ENCODE measurements at regions not wholly inside any gene's neighbourhood (a gene's known extent, or its start where the extent isn't known, plus 50 kb on each side); places are given as distances from the start of the nearest gene placed in this dataset.

DNA sequence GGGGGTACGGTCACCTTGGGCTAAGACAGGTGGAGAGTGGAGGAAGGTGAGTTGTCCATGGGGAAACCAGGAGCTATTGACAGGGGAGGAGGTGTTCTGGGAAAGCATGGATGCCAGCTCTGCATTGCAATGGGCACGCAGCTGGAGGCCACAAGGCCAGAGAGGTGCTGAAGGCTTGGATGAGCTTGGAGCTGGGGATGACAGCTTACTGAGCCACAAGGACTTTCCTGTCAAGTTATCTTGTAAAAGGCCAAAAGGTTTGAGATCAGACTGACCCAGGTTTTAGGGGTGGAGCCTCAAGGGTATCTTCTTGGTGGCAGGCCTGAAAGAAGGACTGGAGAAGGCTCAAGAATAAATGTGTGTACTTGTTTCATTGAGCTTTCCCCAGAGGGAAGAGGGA lies 115.2 kb downstream of the ASB7 start:
- Histone ChIP-seq H3F3A (replicated peaks; ENCODE audit: insufficient read depth) (peaks cover 21% of the 10 kb centered on the region), H3K4me3 (ENCODE audit: low read depth in 2 of 2, low read length in 1 of 2) (no peak overlapping the region), H2AFZ (ENCODE audit: low read depth) (no peak overlapping the region), H3K27ac (ENCODE audit: low read depth in 2 of 2, low read length in 1 of 2) (no peak overlapping the region), H3K4me2 (no peak overlapping the region), H3K9me2 (no peaks in the 10 kb centered on the region), H3K36me3 (replicated peaks in 1 of 2; ENCODE audit: control insufficient read depth in 1 of 2, insufficient read depth in 2 of 2, low read length in 1 of 2) (no peaks in the 10 kb centered on the region), H4K20me1 (ENCODE audit: insufficient read depth) (no peaks in the 10 kb centered on the region), H3K9ac (no peak overlapping the region), H3K27me3 (ENCODE audit: insufficient read depth) (no peaks in the 10 kb centered on the region), H3K4me1 (ENCODE audit: control insufficient read depth in 1 of 2, insufficient read depth in 2 of 2, low read depth in 1 of 2, low read length in 1 of 2) (peaks cover 23 to 29% of the 10 kb centered on the region in 2 experiments; a peak in 3 of 4 replicates), H3K9me3 (no peaks in the 10 kb centered on the region), H3K79me2 (ENCODE audit: insufficient read depth) (no peaks in the 10 kb centered on the region)
- POLR2A ChIA-PET = no interaction called here
- CTCF ChIA-PET = interaction anchor here (0.9 kb wide), 1 partner anchor 155 kb away, joined by 3 read pairs; no protein-coding TSS in a partner anchor
- TF ChIP-seq CHD2 (IDR thresholded peaks at IDR 0.05; ENCODE audit: low read length, partially characterized antibody) (no peak), EP300 (IDR thresholded peaks at IDR 0.05; ENCODE audit: borderline replicate concordance in 1 of 2, low read depth in 1 of 2, low read length in 1 of 2) (no peak), IRF3 (IDR thresholded peaks at IDR 0.05; ENCODE audit: low read depth, low read length) (no peak), GATA2 (CRISPR knock-in tag; IDR thresholded peaks at IDR 0.05) (no peak), FOXM1 (IDR thresholded peaks at IDR 0.05; ENCODE audit: low read depth) (no peak), GABPA (IDR thresholded peaks at IDR 0.05; ENCODE audit: low read depth) (no peak), FOSL2 (IDR thresholded peaks at IDR 0.05; ENCODE audit: borderline replicate concordance, low read depth) (no peak), RXRA (IDR thresholded peaks at IDR 0.05; ENCODE audit: borderline replicate concordance, low read depth) (no peak), RFX5 (IDR thresholded peaks at IDR 0.05; ENCODE audit: low read length) (no peak), NFIC (IDR thresholded peaks at IDR 0.05; ENCODE audit: borderline replicate concordance) (no peak), TEAD4 (IDR thresholded peaks at IDR 0.05; ENCODE audit: borderline replicate concordance, insufficient read depth) (no peak), YY1 (IDR thresholded peaks at IDR 0.05; ENCODE audit: low read depth) (no peak), MEF2A (IDR thresholded peaks at IDR 0.05; ENCODE audit: borderline replicate concordance, low read depth) (no peak), EZH2phosphoT487 (IDR thresholded peaks at IDR 0.05; ENCODE audit: borderline replicate concordance, low read depth) (no peak)
- TF ChIP-seq, protein P1, sequence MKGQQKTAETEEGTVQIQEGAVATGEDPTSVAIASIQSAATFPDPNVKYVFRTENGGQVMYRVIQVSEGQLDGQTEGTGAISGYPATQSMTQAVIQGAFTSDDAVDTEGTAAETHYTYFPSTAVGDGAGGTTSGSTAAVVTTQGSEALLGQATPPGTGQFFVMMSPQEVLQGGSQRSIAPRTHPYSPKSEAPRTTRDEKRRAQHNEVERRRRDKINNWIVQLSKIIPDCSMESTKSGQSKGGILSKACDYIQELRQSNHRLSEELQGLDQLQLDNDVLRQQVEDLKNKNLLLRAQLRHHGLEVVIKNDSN (IDR thresholded peaks at IDR 0.05; ENCODE audit: borderline replicate concordance, low read depth) = no peak
- TF ChIP-seq, protein P2, sequence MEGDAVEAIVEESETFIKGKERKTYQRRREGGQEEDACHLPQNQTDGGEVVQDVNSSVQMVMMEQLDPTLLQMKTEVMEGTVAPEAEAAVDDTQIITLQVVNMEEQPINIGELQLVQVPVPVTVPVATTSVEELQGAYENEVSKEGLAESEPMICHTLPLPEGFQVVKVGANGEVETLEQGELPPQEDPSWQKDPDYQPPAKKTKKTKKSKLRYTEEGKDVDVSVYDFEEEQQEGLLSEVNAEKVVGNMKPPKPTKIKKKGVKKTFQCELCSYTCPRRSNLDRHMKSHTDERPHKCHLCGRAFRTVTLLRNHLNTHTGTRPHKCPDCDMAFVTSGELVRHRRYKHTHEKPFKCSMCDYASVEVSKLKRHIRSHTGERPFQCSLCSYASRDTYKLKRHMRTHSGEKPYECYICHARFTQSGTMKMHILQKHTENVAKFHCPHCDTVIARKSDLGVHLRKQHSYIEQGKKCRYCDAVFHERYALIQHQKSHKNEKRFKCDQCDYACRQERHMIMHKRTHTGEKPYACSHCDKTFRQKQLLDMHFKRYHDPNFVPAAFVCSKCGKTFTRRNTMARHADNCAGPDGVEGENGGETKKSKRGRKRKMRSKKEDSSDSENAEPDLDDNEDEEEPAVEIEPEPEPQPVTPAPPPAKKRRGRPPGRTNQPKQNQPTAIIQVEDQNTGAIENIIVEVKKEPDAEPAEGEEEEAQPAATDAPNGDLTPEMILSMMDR (IDR thresholded peaks at IDR 0.05) = no peak
- TF ChIP-seq, protein P3, sequence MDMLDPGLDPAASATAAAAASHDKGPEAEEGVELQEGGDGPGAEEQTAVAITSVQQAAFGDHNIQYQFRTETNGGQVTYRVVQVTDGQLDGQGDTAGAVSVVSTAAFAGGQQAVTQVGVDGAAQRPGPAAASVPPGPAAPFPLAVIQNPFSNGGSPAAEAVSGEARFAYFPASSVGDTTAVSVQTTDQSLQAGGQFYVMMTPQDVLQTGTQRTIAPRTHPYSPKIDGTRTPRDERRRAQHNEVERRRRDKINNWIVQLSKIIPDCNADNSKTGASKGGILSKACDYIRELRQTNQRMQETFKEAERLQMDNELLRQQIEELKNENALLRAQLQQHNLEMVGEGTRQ (IDR thresholded peaks at IDR 0.05; ENCODE audit: borderline replicate concordance, low read depth, low read length) = no peak
- no peak for DNase-seq
- WGBS (ENCODE audit: low lambda C conversion rate) = 96% methylated on average over 2 of the region's 2 CpGs
